Suppressor macrophage (primary cell): ENCODE measurements at regions not wholly inside any gene's neighbourhood (a gene's known extent, or its start where the extent isn't known, plus 50 kb on each side); places are given as distances from the start of the nearest gene placed in this dataset.
"Not testable (repeated sequence)": the region's sequence is repeated elsewhere in the genome, so short reads cannot be mapped to it uniquely, and the experiment has no call there.

Experiments
- DNase-seq, 4 experiments: peaks; one replicate each; pipeline ENCODE4 v3.0.0-alpha.2; 2020 to 2022

- DNase-seq, result no peak
These were observed 215.8 kb upstream of the SMLR1 start for GRCh38 chr6:130611366-130611765.

- no peak for DNase-seq
These were observed 214.0 kb upstream of the SMLR1 start for GRCh38 chr6:130613176-130613575.

- no peak for DNase-seq
These were observed 211.4 kb upstream of the SMLR1 start for GRCh38 chr6:130615816-130616215.

GRCh38 chr6:130617658-130618057 is 209.5 kb upstream of the SMLR1 start:
- no peak for DNase-seq

- not testable (repeated sequence) for DNase-seq
These were observed 208.4 kb upstream of the SMLR1 start for GRCh38 chr6:130618806-130619205.

GRCh38 chr6:130620338-130620781 is 206.8 kb upstream of the SMLR1 start:
- no peak for DNase-seq

- DNase-seq, result no peak
These were observed 205.1 kb upstream of the SMLR1 start for GRCh38 chr6:130622142-130622541.

- DNase-seq, result no peak
These were observed 203.2 kb upstream of the SMLR1 start for GRCh38 chr6:130624046-130624445.

GRCh38 chr6:130625825-130626527 is 201.2 kb upstream of the SMLR1 start:
- no peak for DNase-seq

GRCh38 chr6:130628862-130629261 is 198.3 kb upstream of the SMLR1 start:
- DNase-seq, result no peak

- no peak for DNase-seq
These were observed 197.6 kb upstream of the SMLR1 start for GRCh38 chr6:130629640-130630039.

GRCh38 chr6:130632277-130632676 is 194.9 kb upstream of the SMLR1 start:
- no peak for DNase-seq

- DNase-seq, result no peak
These were observed 194.3 kb upstream of the SMLR1 start for GRCh38 chr6:130632897-130633296.

- DNase-seq, result no peak
These were observed 183.8 kb upstream of the SMLR1 start for GRCh38 chr6:130643361-130643760.

GRCh38 chr6:130644175-130644574 is 183.0 kb upstream of the SMLR1 start:
- DNase-seq, result no peak

- not testable (repeated sequence) for DNase-seq
These were observed 182.4 kb upstream of the SMLR1 start for GRCh38 chr6:130644769-130645168.

- no peak for DNase-seq
These were observed 180.0 kb upstream of the SMLR1 start for GRCh38 chr6:130647246-130647645.

GRCh38 chr6:130655586-130655985 is 171.6 kb upstream of the SMLR1 start:
- no peak for DNase-seq

- DNase-seq, result no peak
These were observed 166.1 kb upstream of the SMLR1 start for GRCh38 chr6:130661077-130661476.

GRCh38 chr6:130666786-130667185 is 160.4 kb upstream of the SMLR1 start:
- DNase-seq, result no peak

- DNase-seq, result no peak
These were observed 157.1 kb upstream of the SMLR1 start for GRCh38 chr6:130670142-130670541.

- DNase-seq, result no peak
These were observed 156.1 kb upstream of the SMLR1 start for GRCh38 chr6:130671119-130671518.

GRCh38 chr6:130671577-130671976 is 155.6 kb upstream of the SMLR1 start:
- no peak for DNase-seq

GRCh38 chr6:130672153-130672552 is 155.1 kb upstream of the SMLR1 start:
- DNase-seq, result no peak

GRCh38 chr6:130674604-130675003 is 152.6 kb upstream of the SMLR1 start:
- peak in 2 of 4 experiments; percentile 3 to 40 for DNase-seq
